ENCODE measurements at regions not wholly inside any gene's neighbourhood (a gene's known extent, or its start where the extent isn't known, plus 50 kb on each side); places are given as distances from the start of the nearest gene placed in this dataset.

DNA sequence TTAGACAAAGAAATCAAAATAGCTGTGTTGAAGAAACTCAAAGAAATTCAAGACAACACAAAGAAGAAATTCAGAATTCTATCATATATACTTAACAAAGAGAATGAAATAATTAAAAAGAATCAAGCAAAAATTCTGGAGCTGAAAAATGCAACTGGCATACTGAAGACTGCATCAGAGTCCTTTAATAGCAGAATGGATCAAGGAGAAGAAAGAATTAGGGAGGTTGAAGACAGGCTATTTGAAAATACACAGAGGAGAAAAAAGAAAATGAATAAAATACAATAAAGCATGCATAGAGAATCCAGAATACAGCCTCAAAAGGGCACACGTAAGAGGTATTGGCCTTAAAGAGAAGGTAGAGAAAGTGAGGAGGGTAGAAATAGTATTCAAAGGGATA is 179.5 kb upstream of the SPIN4 start:
- TF ChIP-seq, protein P1, sequence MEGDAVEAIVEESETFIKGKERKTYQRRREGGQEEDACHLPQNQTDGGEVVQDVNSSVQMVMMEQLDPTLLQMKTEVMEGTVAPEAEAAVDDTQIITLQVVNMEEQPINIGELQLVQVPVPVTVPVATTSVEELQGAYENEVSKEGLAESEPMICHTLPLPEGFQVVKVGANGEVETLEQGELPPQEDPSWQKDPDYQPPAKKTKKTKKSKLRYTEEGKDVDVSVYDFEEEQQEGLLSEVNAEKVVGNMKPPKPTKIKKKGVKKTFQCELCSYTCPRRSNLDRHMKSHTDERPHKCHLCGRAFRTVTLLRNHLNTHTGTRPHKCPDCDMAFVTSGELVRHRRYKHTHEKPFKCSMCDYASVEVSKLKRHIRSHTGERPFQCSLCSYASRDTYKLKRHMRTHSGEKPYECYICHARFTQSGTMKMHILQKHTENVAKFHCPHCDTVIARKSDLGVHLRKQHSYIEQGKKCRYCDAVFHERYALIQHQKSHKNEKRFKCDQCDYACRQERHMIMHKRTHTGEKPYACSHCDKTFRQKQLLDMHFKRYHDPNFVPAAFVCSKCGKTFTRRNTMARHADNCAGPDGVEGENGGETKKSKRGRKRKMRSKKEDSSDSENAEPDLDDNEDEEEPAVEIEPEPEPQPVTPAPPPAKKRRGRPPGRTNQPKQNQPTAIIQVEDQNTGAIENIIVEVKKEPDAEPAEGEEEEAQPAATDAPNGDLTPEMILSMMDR (IDR thresholded peaks at IDR 0.05): no peak
- no peak for TF ChIP-seq ZFX (IDR thresholded peaks at IDR 0.05; ENCODE audit: borderline replicate concordance)

Measured in 22Rv1 (cell line).